NCI-H187 (cell line): ENCODE measurements at regions not wholly inside any gene's neighbourhood (a gene's known extent, or its start where the extent isn't known, plus 50 kb on each side); places are given as distances from the start of the nearest gene placed in this dataset.

Source experiments
- DNase-seq, 2 experiments: peaks; one replicate each; lab custom pipeline; 2025; lab: John Stamatoyannopoulos, UW

GRCh38 chr9:80931163-80931562, 758.2 kb downstream of the TLE1 start:
- DNase-seq = no peak

- no peak for DNase-seq
Observed at GRCh38 chr9:80928697-80929096, 760.6 kb downstream of the TLE1 start.

GRCh38 chr9:80926611-80927010, 762.7 kb downstream of the TLE1 start:
- no peak for DNase-seq

- no peak for DNase-seq
Observed at GRCh38 chr9:80922544-80922943, 766.8 kb downstream of the TLE1 start.

GRCh38 chr9:80906728-80907127, 782.6 kb downstream of the TLE1 start:
- DNase-seq = no peak

GRCh38 chr9:80899208-80899607, 790.1 kb downstream of the TLE1 start:
- DNase-seq = no peak

GRCh38 chr9:80893190-80893589, 796.2 kb downstream of the TLE1 start:
- DNase-seq = no peak

GRCh38 chr9:80892703-80893102, 796.6 kb downstream of the TLE1 start:
- DNase-seq = no peak

- DNase-seq = no peak
Observed at GRCh38 chr9:80890124-80890523, 799.2 kb downstream of the TLE1 start.

GRCh38 chr9:80885894-80886293, 803.5 kb downstream of the TLE1 start:
- no peak for DNase-seq

GRCh38 chr9:80883826-80884579, 805.3 kb downstream of the TLE1 start:
- DNase-seq = no peak

GRCh38 chr9:80883426-80883825, 805.9 kb downstream of the TLE1 start:
- DNase-seq = no peak

- no peak for DNase-seq
Observed at GRCh38 chr9:80881940-80882339, 807.4 kb downstream of the TLE1 start.

GRCh38 chr9:80881320-80881719, 808.0 kb downstream of the TLE1 start:
- no peak for DNase-seq

- DNase-seq = no peak
Observed at GRCh38 chr9:80878556-80878955, 810.8 kb downstream of the TLE1 start.

GRCh38 chr9:80875947-80876346, 813.4 kb downstream of the TLE1 start:
- DNase-seq = no peak

GRCh38 chr9:80874276-80874675, 815.1 kb downstream of the TLE1 start:
- no peak for DNase-seq

GRCh38 chr9:80873861-80874260, 815.5 kb downstream of the TLE1 start:
- no peak for DNase-seq

- DNase-seq = no peak
Observed at GRCh38 chr9:80871596-80871995, 817.8 kb downstream of the TLE1 start.

GRCh38 chr9:80867731-80868130, 821.6 kb downstream of the TLE1 start:
- DNase-seq = no peak

- no peak for DNase-seq
Observed at GRCh38 chr9:80866576-80867227, 822.6 kb downstream of the TLE1 start.

GRCh38 chr9:80866121-80866520, 823.2 kb downstream of the TLE1 start:
- DNase-seq = no peak

- no peak for DNase-seq
Observed at GRCh38 chr9:80843028-80843427, 846.3 kb downstream of the TLE1 start.

GRCh38 chr9:80842389-80842788, 847.0 kb downstream of the TLE1 start:
- DNase-seq = no peak
